GM12878 (cell line): ENCODE measurements at regions not wholly inside any gene's neighbourhood (a gene's known extent, or its start where the extent isn't known, plus 50 kb on each side); places are given as distances from the start of the nearest gene placed in this dataset.

Experiments
- ATAC-seq: fragments of 200-7000 bp; cut with Tn5 transposase; 3 replicates; pipeline ENCODE4 v1.9.1; 2020; ENCODE audit warnings: mild to moderate bottlenecking, moderate library complexity
- BruUV-seq: library from RNA; stranded (reverse); fragments of 400-500 nt; replicated peaks from 2 replicates; lab custom pipeline; 2021; lab: Mats Ljungman, UMichigan
- CTCF ChIA-PET: fragments of 300-600 bp; sonication (Branson Sonifier 250); formaldehyde crosslinking; extraction: SDS; loops from one replicate; lab custom pipeline; 2021; ENCODE audit warnings: inconsistent platforms; lab: Yijun Ruan, JAX
- POLR2A ChIA-PET: fragments of 350-600 bp; formaldehyde crosslinking; extraction: SDS; loops from one replicate; lab custom pipeline; 2021; ENCODE audit warnings: inconsistent platforms; lab: Charles Lee
- RAD21 ChIA-PET: fragments of 300-600 bp; sonication (Branson Sonifier 250); formaldehyde crosslinking; loops from one replicate; lab custom pipeline; 2023; ENCODE audit warnings: antibody characterized with exemption; ENCODE audit not compliant: unreplicated experiment; lab: Charles Lee
- SMC1A ChIA-PET: fragments of 300-600 bp; sonication (Branson Sonifier 250); formaldehyde crosslinking; loops from one replicate; lab custom pipeline; 2023; ENCODE audit not compliant: unreplicated experiment, uncharacterized antibody; lab: Charles Lee
- DNase-seq: peaks from one replicate; pipeline ENCODE4 v3.0.0-alpha.2; 2011; ENCODE audit warnings: low read depth, low spot score
- FAIRE-seq: peaks from 3 replicates; lab custom pipeline; 2011; peaks lifted over from hg19 to GRCh38; lab: Jason Lieb, UNC
- H2AFZ ChIP-seq: 2 replicates; pipeline ENCODE4 v1.6.0; 2011; ENCODE audit warnings: low read depth, low read length, control low read depth; ENCODE audit not compliant: control insufficient read depth
- H3K27ac ChIP-seq: 2 replicates; pipeline ENCODE4 v1.5.1; 2011; ENCODE audit warnings: control low read depth; ENCODE audit not compliant: control insufficient read depth, insufficient read depth
- H3K27me3 ChIP-seq, 2 experiments: replicated peaks in 1 of 2; 2 replicates each; pipeline versions ENCODE4 v1.6.0 to v1.6.1; 2011; ENCODE audit warnings: low read length in 1 of 2; ENCODE audit not compliant: control insufficient read depth in 2 of 2, insufficient read depth in 2 of 2
- H3K36me3 ChIP-seq, 2 experiments: 2 replicates each; pipeline ENCODE4 v1.5.1; 2011; ENCODE audit warnings: low read length in 1 of 2; ENCODE audit not compliant: control insufficient read depth in 2 of 2, insufficient read depth in 2 of 2
- H3K4me1 ChIP-seq: 2 replicates; pipeline ENCODE4 v1.6.1; 2011; ENCODE audit warnings: mild to moderate bottlenecking, low read length, moderate library complexity, mixed read lengths; ENCODE audit not compliant: control insufficient read depth, insufficient read depth
- H3K4me2 ChIP-seq: 2 replicates; pipeline ENCODE4 v1.6.0; 2011; ENCODE audit warnings: control low read depth; ENCODE audit not compliant: control insufficient read depth, insufficient read depth
- H3K4me3 ChIP-seq: fragments of 200-600 bp; sonication (generic); 2 replicates; pipeline ENCODE4 v1.5.1; 2016
- H3K79me2 ChIP-seq: 2 replicates; pipeline ENCODE4 v1.6.0; 2011; ENCODE audit warnings: low read length; ENCODE audit not compliant: control insufficient read depth, insufficient read depth
- H3K9ac ChIP-seq: 2 replicates; pipeline ENCODE4 v1.8.0; 2011; ENCODE audit warnings: low read length, control low read depth, mixed read lengths; ENCODE audit not compliant: control insufficient read depth, insufficient read depth
- H3K9me3 ChIP-seq: replicated peaks from 3 replicates; pipeline ENCODE4 v1.5.1; 2011; ENCODE audit warnings: mild to moderate bottlenecking, low read length; ENCODE audit not compliant: control insufficient read depth, insufficient read depth
- H4K20me1 ChIP-seq: 2 replicates; pipeline ENCODE4 v1.6.0; 2011; ENCODE audit not compliant: control insufficient read depth, insufficient read depth
- ASH2L ChIP-seq: fragments of 300-600, 200-600 bp; sonication (generic); IDR thresholded peaks from 2 replicates; pipeline ENCODE4 v1.6.1; 2017; ENCODE audit warnings: low read depth, mild to moderate bottlenecking, borderline replicate concordance
- ATF7 ChIP-seq: fragments of 450-650 bp; IDR thresholded peaks from 2 replicates; pipeline ENCODE4 v1.6.1; 2016; ENCODE audit warnings: low read depth, mild to moderate bottlenecking
- BRCA1 ChIP-seq: IDR thresholded peaks from 2 replicates; pipeline ENCODE4 v1.6.1; 2011; ENCODE audit warnings: low read depth, low read length, improper control_type of control experiment
- EZH2 ChIP-seq: IDR thresholded peaks from 2 replicates; pipeline ENCODE4 v1.6.1; 2012; ENCODE audit warnings: low read depth, mild to moderate bottlenecking, control low read depth, inconsistent platforms, low read length, borderline replicate concordance; ENCODE audit not compliant: control insufficient read depth
- HDGF ChIP-seq: fragments of 450-650 bp; IDR thresholded peaks from 2 replicates; pipeline ENCODE4 v1.6.1; 2016; ENCODE audit warnings: antibody characterized with exemption
- NFIC ChIP-seq: IDR thresholded peaks from 2 replicates; pipeline ENCODE4 v1.6.1; 2012; ENCODE audit warnings: low read depth, mild to moderate bottlenecking, inconsistent platforms, low read length, moderate library complexity
- RAD51 ChIP-seq: fragments of 450-650 bp; IDR thresholded peaks from 2 replicates; pipeline ENCODE4 v1.6.1; 2016; ENCODE audit warnings: moderate library complexity, mild to moderate bottlenecking, inconsistent platforms
- RCOR1 ChIP-seq: conservative IDR thresholded peaks from 2 replicates; pipeline ENCODE4 v1.6.1; 2012; ENCODE audit warnings: low read depth, low read length, improper control_type of control experiment
- RFX5 ChIP-seq: IDR thresholded peaks from 2 replicates; pipeline ENCODE4 v1.6.1; 2011; ENCODE audit warnings: low read depth, low read length, improper control_type of control experiment
- ZSCAN29 ChIP-seq: fragments of 450-650 bp; IDR thresholded peaks from 2 replicates; pipeline ENCODE4 v1.6.1; 2017; ENCODE audit warnings: mild to moderate bottlenecking, moderate library complexity
- WGBS: methylation state at CpG from one replicate; pipeline ENCODE4 v1.1.6; 2016; ENCODE audit warnings: low lambda C conversion rate; ENCODE audit not compliant: insufficient replicate concordance, insufficient coverage; ENCODE audit errors: missing lambda C conversion rate; 5-methylcytosine and 5-hydroxymethylcytosine counted together
- in situ Hi-C: fragments of 300-500 bp; cut with MboI; formaldehyde crosslinking; loops from 9 replicates; pipeline ENCODE4 v1.14.3; 2018; ENCODE audit warnings: mixed read lengths
- intact Hi-C: fragments of 100-400 bp; cut with micrococcal nuclease; formaldehyde crosslinking; loops from one replicate; pipeline ENCODE4 v1.14.2; 2022; ENCODE audit not compliant: unreplicated experiment
- TF ChIP-seq, protein P1 (sequence below): fragments of 450-650 bp; IDR thresholded peaks from 2 replicates; pipeline ENCODE4 v1.6.1; 2017; ENCODE audit warnings: mild to moderate bottlenecking
- TF ChIP-seq, protein P2 (sequence below): IDR thresholded peaks from 2 replicates; pipeline ENCODE4 v1.6.1; 2012; ENCODE audit warnings: mild to moderate bottlenecking, low read depth, low read length
- TF ChIP-seq, protein P3 (sequence below): fragments of 450-650 bp; IDR thresholded peaks from 2 replicates; pipeline ENCODE4 v1.6.1; 2016; ENCODE audit warnings: mild to moderate bottlenecking

DNA sequence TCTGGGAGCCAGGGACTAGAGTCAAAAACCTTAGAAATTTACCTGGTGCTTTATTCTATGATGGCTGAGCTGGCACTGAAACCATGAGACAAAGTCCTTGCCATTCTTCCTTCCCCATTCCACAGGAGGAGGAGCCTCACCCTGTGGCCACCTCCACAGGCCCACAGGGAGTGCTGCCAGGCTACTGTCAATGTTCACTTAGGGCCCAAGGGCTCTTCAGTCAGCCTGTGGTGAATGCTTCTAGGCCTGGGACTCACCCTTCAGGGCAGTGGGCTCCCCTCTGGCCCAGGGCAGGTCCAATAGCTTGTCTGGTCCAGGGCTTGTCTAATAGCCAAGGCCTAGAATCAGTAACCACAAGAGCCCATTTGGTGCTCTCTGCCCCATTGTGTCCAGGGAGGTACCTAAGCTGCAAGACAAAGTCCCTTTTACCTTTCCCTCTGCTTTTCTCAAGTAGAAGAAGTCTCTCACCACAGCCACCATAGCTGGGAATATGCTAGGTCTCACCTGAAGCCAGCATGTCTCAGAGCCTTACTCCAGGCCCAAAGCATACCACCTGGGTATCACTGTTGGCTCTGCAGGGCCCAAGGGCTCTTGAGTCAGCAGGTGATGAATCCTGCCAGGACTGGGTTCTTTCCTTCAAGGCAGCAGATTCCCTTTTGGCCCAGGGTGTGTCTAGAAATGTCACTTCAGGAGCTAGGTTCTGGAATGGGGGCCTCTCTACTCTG, 61.8 kb upstream of the CHRNB4 start (continued):
- TF ChIP-seq, protein P1, sequence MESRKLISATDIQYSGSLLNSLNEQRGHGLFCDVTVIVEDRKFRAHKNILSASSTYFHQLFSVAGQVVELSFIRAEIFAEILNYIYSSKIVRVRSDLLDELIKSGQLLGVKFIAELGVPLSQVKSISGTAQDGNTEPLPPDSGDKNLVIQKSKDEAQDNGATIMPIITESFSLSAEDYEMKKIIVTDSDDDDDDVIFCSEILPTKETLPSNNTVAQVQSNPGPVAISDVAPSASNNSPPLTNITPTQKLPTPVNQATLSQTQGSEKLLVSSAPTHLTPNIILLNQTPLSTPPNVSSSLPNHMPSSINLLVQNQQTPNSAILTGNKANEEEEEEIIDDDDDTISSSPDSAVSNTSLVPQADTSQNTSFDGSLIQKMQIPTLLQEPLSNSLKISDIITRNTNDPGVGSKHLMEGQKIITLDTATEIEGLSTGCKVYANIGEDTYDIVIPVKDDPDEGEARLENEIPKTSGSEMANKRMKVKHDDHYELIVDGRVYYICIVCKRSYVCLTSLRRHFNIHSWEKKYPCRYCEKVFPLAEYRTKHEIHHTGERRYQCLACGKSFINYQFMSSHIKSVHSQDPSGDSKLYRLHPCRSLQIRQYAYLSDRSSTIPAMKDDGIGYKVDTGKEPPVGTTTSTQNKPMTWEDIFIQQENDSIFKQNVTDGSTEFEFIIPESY: no peak
- TF ChIP-seq ASH2L: no peak
- TF ChIP-seq, protein P2, sequence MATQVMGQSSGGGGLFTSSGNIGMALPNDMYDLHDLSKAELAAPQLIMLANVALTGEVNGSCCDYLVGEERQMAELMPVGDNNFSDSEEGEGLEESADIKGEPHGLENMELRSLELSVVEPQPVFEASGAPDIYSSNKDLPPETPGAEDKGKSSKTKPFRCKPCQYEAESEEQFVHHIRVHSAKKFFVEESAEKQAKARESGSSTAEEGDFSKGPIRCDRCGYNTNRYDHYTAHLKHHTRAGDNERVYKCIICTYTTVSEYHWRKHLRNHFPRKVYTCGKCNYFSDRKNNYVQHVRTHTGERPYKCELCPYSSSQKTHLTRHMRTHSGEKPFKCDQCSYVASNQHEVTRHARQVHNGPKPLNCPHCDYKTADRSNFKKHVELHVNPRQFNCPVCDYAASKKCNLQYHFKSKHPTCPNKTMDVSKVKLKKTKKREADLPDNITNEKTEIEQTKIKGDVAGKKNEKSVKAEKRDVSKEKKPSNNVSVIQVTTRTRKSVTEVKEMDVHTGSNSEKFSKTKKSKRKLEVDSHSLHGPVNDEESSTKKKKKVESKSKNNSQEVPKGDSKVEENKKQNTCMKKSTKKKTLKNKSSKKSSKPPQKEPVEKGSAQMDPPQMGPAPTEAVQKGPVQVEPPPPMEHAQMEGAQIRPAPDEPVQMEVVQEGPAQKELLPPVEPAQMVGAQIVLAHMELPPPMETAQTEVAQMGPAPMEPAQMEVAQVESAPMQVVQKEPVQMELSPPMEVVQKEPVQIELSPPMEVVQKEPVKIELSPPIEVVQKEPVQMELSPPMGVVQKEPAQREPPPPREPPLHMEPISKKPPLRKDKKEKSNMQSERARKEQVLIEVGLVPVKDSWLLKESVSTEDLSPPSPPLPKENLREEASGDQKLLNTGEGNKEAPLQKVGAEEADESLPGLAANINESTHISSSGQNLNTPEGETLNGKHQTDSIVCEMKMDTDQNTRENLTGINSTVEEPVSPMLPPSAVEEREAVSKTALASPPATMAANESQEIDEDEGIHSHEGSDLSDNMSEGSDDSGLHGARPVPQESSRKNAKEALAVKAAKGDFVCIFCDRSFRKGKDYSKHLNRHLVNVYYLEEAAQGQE: no peak
- TF ChIP-seq ATF7: no peak
- TF ChIP-seq RCOR1: no peak
- no peak for TF ChIP-seq HDGF

DNA sequence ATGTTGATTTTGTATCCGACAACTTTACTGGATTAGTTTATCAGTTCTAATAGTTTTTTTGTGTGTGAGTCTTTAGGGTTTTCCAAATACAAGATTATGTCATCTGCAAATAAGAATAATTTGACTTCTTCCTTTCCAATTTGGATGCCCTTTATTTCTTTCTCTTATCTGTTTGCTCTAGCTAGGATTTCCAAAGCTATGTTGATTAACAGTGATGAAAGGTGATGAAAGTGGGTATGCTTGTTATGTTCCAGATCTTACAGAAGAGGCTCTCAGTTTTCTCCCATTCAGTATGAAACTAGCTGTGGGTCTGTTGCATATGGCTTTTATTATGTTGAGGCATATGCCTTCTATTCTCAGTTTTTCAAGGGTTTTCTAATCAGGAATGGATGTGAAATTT, 56.4 kb upstream of the CHRNB4 start:
- Histone ChIP-seq H3K4me2 (no peak overlapping the region), H2AFZ (no peak overlapping the region), H3K79me2 (no peaks in the 10 kb centered on the region), H4K20me1 (no peaks in the 10 kb centered on the region), H3K27ac (no peak overlapping the region), H3K36me3 (no peaks in the 10 kb centered on the region), H3K9ac (no peak overlapping the region), H3K4me3 (no peak overlapping the region), H3K4me1 (peaks cover 4% of the 10 kb centered on the region), H3K27me3 (no peaks in the 10 kb centered on the region), H3K9me3 (no peaks in the 10 kb centered on the region)
- intact Hi-C loops: no loop called here
- ATAC-seq: no peak
- ChIA-PET CTCF (interaction anchor here (0.6 to 1.5 kb wide), 2 partner anchors 10 to 12 kb away, joined by 3 to 6 read pairs; no protein-coding TSS in a partner anchor), POLR2A (no interaction called here), SMC1A (interaction anchor here (0.9 kb wide), 1 partner anchor 12 kb away, joined by 3 read pairs; no protein-coding TSS in a partner anchor), RAD21 (no interaction called here)
- in situ Hi-C loops: no loop called here
- no peak for FAIRE-seq
- no peak for DNase-seq
- WGBS: 97% methylated on average over 1 of the region's 1 CpG
- BruUV-seq: no TSS peak
- no peak for TF ChIP-seq ZSCAN29
- no peak for TF ChIP-seq RAD51
- TF ChIP-seq RFX5: no peak
- TF ChIP-seq NFIC: no peak
- TF ChIP-seq BRCA1: no peak
- TF ChIP-seq, protein P1: no peak
- TF ChIP-seq, protein P3, sequence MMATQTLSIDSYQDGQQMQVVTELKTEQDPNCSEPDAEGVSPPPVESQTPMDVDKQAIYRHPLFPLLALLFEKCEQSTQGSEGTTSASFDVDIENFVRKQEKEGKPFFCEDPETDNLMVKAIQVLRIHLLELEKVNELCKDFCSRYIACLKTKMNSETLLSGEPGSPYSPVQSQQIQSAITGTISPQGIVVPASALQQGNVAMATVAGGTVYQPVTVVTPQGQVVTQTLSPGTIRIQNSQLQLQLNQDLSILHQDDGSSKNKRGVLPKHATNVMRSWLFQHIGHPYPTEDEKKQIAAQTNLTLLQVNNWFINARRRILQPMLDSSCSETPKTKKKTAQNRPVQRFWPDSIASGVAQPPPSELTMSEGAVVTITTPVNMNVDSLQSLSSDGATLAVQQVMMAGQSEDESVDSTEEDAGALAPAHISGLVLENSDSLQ: no peak
- no peak for TF ChIP-seq EZH2
